Neural cell (in vitro differentiated cells): ENCODE measurements at regions not wholly inside any gene's neighbourhood (a gene's known extent, or its start where the extent isn't known, plus 50 kb on each side); places are given as distances from the start of the nearest gene placed in this dataset.

ENCODE experiments used
- H2AFZ ChIP-seq: fragments of 200-600, 300-800 bp; sonication (generic), shearing (Covaris generic); 2 replicates; pipeline ENCODE4 v1.6.0; 2014; ENCODE audit warnings: low read depth, mild to moderate bottlenecking, antibody characterized with exemption, low read length, moderate library complexity
- H3F3A ChIP-seq: fragments of 200-600 bp; shearing (Covaris generic); 2 replicates; pipeline ENCODE4 v1.6.1; 2016; ENCODE audit warnings: mild to moderate bottlenecking, moderate library complexity, mixed read lengths, antibody characterized with exemption, low read length; ENCODE audit not compliant: insufficient read depth, poor library complexity, severe bottlenecking
- H3K27ac ChIP-seq: fragments of 200-600, 300-800 bp; sonication (generic), shearing (Covaris generic); 2 replicates; pipeline ENCODE4 v1.5.1; 2014; ENCODE audit warnings: mild to moderate bottlenecking, low read length, moderate library complexity
- H3K27me3 ChIP-seq: fragments of 300-800, 200-600 bp; sonication (generic), shearing (Covaris generic); 2 replicates; pipeline ENCODE4 v1.6.0; 2014; ENCODE audit warnings: mild to moderate bottlenecking, low read depth, low read length, moderate library complexity; ENCODE audit not compliant: insufficient read depth
- H3K36me3 ChIP-seq: fragments of 300-800, 200-600 bp; sonication (generic), shearing (Covaris generic); 2 replicates; pipeline ENCODE4 v1.5.1; 2014; ENCODE audit warnings: mild to moderate bottlenecking, antibody characterized with exemption, low read length, moderate library complexity; ENCODE audit not compliant: insufficient read depth
- H3K4me2 ChIP-seq: fragments of 300-800, 200-600 bp; sonication (generic), shearing (Covaris generic); 2 replicates; pipeline ENCODE4 v1.6.0; 2014; ENCODE audit warnings: mild to moderate bottlenecking, low read length
- H3K4me3 ChIP-seq: fragments of 300-800, 200-600 bp; sonication (generic), shearing (Covaris generic); 2 replicates; pipeline ENCODE4 v1.5.1; 2014; ENCODE audit warnings: mild to moderate bottlenecking, low read length, moderate library complexity
- H3K79me2 ChIP-seq: fragments of 200-600 bp; shearing (Covaris generic); replicated peaks from 2 replicates; pipeline ENCODE4 v1.6.0; 2014; ENCODE audit warnings: mild to moderate bottlenecking, low read length, moderate library complexity; ENCODE audit not compliant: insufficient read depth
- H3K9ac ChIP-seq: fragments of 300-800, 200-600 bp; sonication (generic), shearing (Covaris generic); 2 replicates; pipeline ENCODE4 v1.6.1; 2016; ENCODE audit warnings: mild to moderate bottlenecking, low read length, mixed read lengths
- H3K9me2 ChIP-seq: fragments of 200-600 bp; shearing (Covaris generic); 2 replicates; pipeline ENCODE4 v1.6.1; 2016; ENCODE audit warnings: mild to moderate bottlenecking, low read length, mixed read lengths; ENCODE audit not compliant: insufficient read depth
- H3K9me3 ChIP-seq: fragments of 200-600, 300-800 bp; sonication (generic), shearing (Covaris generic); 2 replicates; pipeline ENCODE4 v1.6.1; 2016; ENCODE audit warnings: mild to moderate bottlenecking, mixed run types, low read length, moderate library complexity, mixed read lengths
- H4K20me1 ChIP-seq: fragments of 200-600 bp; shearing (Covaris generic); 2 replicates; pipeline ENCODE4 v1.6.1; 2016; ENCODE audit warnings: mild to moderate bottlenecking, mixed run types; ENCODE audit not compliant: insufficient read depth
- EP300 ChIP-seq: fragments of 450-650 bp; conservative IDR thresholded peaks from 2 replicates; pipeline ENCODE4 v1.6.1; 2014; ENCODE audit warnings: antibody characterized with exemption, mild to moderate bottlenecking, moderate library complexity; ENCODE audit not compliant: poor library complexity, severe bottlenecking
- EZH2 ChIP-seq: fragments of 200-600, 300-800 bp; shearing (Covaris generic), sonication (generic); IDR thresholded peaks from 2 replicates; pipeline ENCODE4 v1.6.1; 2014; ENCODE audit warnings: antibody characterized with exemption, low read length, borderline replicate concordance, mild to moderate bottlenecking; ENCODE audit not compliant: insufficient read depth, poor library complexity, severe bottlenecking
- MXI1 ChIP-seq: fragments of 450-650 bp; conservative IDR thresholded peaks from 2 replicates; pipeline ENCODE4 v1.6.1; 2014; ENCODE audit warnings: antibody characterized with exemption, mild to moderate bottlenecking; ENCODE audit not compliant: poor library complexity, severe bottlenecking
- POLR2AphosphoS5 ChIP-seq: IDR thresholded peaks from 2 replicates; pipeline ENCODE4 v1.6.1; 2012
- RAD21 ChIP-seq: fragments of 450-650 bp; conservative IDR thresholded peaks from 2 replicates; pipeline ENCODE4 v1.6.1; 2014; ENCODE audit warnings: antibody characterized with exemption, mild to moderate bottlenecking, moderate library complexity
- SMC3 ChIP-seq: fragments of 450-650 bp; conservative IDR thresholded peaks from 2 replicates; pipeline ENCODE4 v1.6.1; 2014; ENCODE audit warnings: antibody characterized with exemption, mild to moderate bottlenecking, moderate library complexity; ENCODE audit not compliant: poor library complexity
- TAF1 ChIP-seq: IDR thresholded peaks from 2 replicates; pipeline ENCODE4 v1.6.1; 2012; ENCODE audit warnings: low read depth
- TF ChIP-seq, protein P1 (sequence below): IDR thresholded peaks from 2 replicates; pipeline ENCODE4 v1.6.1; 2012; ENCODE audit warnings: borderline replicate concordance
- TF ChIP-seq, protein P2 (sequence below): fragments of 450-650 bp; IDR thresholded peaks from 2 replicates; pipeline ENCODE4 v1.5.1; 2014; ENCODE audit warnings: antibody characterized with exemption, mild to moderate bottlenecking, moderate library complexity; ENCODE audit not compliant: poor library complexity, severe bottlenecking

DNA sequence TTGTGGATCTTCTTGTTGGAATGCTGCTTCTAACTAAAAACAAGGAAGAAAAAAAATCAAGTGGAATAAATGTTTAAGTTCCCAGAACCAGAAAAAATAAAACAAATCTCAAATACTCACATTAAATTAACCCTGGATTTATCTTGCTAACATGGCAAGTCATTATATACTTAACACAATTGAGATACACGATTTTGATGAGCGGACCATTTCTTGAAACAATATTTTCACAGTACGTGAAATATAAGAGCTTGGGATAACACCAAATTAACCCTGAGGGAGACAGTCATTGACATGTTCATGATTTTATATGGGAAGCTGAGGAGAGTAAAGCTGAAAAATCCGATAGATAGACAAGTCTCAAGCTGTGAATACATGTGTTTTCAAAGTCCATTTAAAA, 128.6 kb downstream of the PTCSC3 start:
- Histone ChIP-seq H3K9me3 (no peaks in the 10 kb centered on the region), H3K36me3 (no peaks in the 10 kb centered on the region), H4K20me1 (no peaks in the 10 kb centered on the region), H3K4me3 (no peak overlapping the region), H3K4me2 (no peak overlapping the region), H3K27me3 (no peaks in the 10 kb centered on the region), H3K79me2 (no peaks in the 10 kb centered on the region), H3F3A (no peaks in the 10 kb centered on the region), H3K9ac (no peak overlapping the region), H2AFZ (no peak overlapping the region), H3K9me2 (no peaks in the 10 kb centered on the region), H3K27ac (no peak overlapping the region)
- no peak for TF ChIP-seq TAF1
- TF ChIP-seq, protein P1, sequence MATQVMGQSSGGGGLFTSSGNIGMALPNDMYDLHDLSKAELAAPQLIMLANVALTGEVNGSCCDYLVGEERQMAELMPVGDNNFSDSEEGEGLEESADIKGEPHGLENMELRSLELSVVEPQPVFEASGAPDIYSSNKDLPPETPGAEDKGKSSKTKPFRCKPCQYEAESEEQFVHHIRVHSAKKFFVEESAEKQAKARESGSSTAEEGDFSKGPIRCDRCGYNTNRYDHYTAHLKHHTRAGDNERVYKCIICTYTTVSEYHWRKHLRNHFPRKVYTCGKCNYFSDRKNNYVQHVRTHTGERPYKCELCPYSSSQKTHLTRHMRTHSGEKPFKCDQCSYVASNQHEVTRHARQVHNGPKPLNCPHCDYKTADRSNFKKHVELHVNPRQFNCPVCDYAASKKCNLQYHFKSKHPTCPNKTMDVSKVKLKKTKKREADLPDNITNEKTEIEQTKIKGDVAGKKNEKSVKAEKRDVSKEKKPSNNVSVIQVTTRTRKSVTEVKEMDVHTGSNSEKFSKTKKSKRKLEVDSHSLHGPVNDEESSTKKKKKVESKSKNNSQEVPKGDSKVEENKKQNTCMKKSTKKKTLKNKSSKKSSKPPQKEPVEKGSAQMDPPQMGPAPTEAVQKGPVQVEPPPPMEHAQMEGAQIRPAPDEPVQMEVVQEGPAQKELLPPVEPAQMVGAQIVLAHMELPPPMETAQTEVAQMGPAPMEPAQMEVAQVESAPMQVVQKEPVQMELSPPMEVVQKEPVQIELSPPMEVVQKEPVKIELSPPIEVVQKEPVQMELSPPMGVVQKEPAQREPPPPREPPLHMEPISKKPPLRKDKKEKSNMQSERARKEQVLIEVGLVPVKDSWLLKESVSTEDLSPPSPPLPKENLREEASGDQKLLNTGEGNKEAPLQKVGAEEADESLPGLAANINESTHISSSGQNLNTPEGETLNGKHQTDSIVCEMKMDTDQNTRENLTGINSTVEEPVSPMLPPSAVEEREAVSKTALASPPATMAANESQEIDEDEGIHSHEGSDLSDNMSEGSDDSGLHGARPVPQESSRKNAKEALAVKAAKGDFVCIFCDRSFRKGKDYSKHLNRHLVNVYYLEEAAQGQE, result no peak
- TF ChIP-seq SMC3, result no peak
- TF ChIP-seq EP300, result no peak
- TF ChIP-seq, protein P2, sequence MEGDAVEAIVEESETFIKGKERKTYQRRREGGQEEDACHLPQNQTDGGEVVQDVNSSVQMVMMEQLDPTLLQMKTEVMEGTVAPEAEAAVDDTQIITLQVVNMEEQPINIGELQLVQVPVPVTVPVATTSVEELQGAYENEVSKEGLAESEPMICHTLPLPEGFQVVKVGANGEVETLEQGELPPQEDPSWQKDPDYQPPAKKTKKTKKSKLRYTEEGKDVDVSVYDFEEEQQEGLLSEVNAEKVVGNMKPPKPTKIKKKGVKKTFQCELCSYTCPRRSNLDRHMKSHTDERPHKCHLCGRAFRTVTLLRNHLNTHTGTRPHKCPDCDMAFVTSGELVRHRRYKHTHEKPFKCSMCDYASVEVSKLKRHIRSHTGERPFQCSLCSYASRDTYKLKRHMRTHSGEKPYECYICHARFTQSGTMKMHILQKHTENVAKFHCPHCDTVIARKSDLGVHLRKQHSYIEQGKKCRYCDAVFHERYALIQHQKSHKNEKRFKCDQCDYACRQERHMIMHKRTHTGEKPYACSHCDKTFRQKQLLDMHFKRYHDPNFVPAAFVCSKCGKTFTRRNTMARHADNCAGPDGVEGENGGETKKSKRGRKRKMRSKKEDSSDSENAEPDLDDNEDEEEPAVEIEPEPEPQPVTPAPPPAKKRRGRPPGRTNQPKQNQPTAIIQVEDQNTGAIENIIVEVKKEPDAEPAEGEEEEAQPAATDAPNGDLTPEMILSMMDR, result no peak
- no peak for TF ChIP-seq MXI1
- no peak for TF ChIP-seq POLR2AphosphoS5
- no peak for TF ChIP-seq RAD21
- TF ChIP-seq EZH2, result no peak

DNA sequence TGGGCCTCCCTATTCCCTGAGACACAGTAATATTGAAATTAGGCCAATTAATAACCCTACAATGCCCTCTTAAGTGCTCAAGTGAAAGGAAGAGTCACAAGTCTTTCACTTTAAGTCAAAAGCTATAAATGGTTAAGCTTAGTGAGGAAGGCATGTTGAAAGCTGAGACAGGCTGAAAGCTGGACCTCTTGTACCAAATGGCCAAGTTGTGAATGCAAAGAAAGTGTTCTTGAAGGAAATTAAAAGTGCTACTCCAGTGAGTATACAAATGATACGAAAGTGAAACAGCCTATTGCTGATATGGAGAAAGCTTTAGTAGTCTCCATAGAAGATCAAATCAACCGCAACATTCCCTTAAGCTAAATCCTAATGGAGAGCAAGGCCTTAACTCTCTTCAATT, 140.8 kb downstream of the PTCSC3 start:
- no peaks in the 10 kb centered on the region for H3K27me3 ChIP-seq
- H3K9me3 ChIP-seq, result no peaks in the 10 kb centered on the region
- TF ChIP-seq TAF1, result no peak
- TF ChIP-seq, protein P2, result no peak
- no peak for TF ChIP-seq EZH2
- no peak for TF ChIP-seq POLR2AphosphoS5
- TF ChIP-seq, protein P1, result no peak
- no peak for TF ChIP-seq RAD21
- no peak for TF ChIP-seq SMC3
- TF ChIP-seq MXI1, result no peak
- no peak for TF ChIP-seq EP300
- no peaks in the 10 kb centered on the region for H3F3A ChIP-seq
- no peak overlapping the region for H3K9ac ChIP-seq
- H3K9me2 ChIP-seq, result no peaks in the 10 kb centered on the region
- H3K4me2 ChIP-seq, result no peak overlapping the region
- H2AFZ ChIP-seq, result no peak overlapping the region
- no peak overlapping the region for H3K27ac ChIP-seq
- no peak overlapping the region for H3K4me3 ChIP-seq
- H3K36me3 ChIP-seq, result no peaks in the 10 kb centered on the region
- no peaks in the 10 kb centered on the region for H4K20me1 ChIP-seq
- H3K79me2 ChIP-seq, result no peaks in the 10 kb centered on the region
